ENCODE measurements at regions not wholly inside any gene's neighbourhood (a gene's known extent, or its start where the extent isn't known, plus 50 kb on each side); places are given as distances from the start of the nearest gene placed in this dataset.

GRCh38 chr3:154548341-154548740, 118.4 kb upstream of the GPR149 start:
- DNase-seq (no peak), ATAC-seq (no peak)
- H3K4me1 ChIP-seq, result no peaks in the 10 kb centered on the region
- H3K4me3 ChIP-seq, result no peak overlapping the region
- no peak overlapping the region for H3K27ac ChIP-seq
- no peaks in the 10 kb centered on the region for H3K27me3 ChIP-seq
- no peaks in the 10 kb centered on the region for H3K9me3 ChIP-seq
- in situ Hi-C loops (cut with MboI; ENCODE audit: low sequenced_read_pairs in 4 of 4), result no loop called here
- TF ChIP-seq POLR2A (IDR thresholded peaks at IDR 0.05) (no peak), CTCF (IDR thresholded peaks at IDR 0.05 in 4 of 5, conservative IDR thresholded peaks at IDR 0.05 in 1 of 5) (no peak)
- H3K36me3 ChIP-seq, result no peaks in the 10 kb centered on the region
- intact Hi-C loops (cut with DNase I; ENCODE audit: low total_unique reads), result no loop called here

- Histone ChIP-seq H3K27me3 (no peaks in the 10 kb centered on the region), H3K36me3 (no peaks in the 10 kb centered on the region), H3K4me3 (no peak overlapping the region), H3K4me1 (no peaks in the 10 kb centered on the region), H3K27ac (no peak overlapping the region), H3K9me3 (no peaks in the 10 kb centered on the region)
- intact Hi-C loops (cut with DNase I; ENCODE audit: low total_unique reads), result no loop called here
- in situ Hi-C loops (cut with MboI; ENCODE audit: low sequenced_read_pairs in 4 of 4), result no loop called here
- no peak for TF ChIP-seq CTCF (IDR thresholded peaks at IDR 0.05 in 4 of 5, conservative IDR thresholded peaks at IDR 0.05 in 1 of 5)
- TF ChIP-seq POLR2A (IDR thresholded peaks at IDR 0.05), result no peak
- ATAC-seq (no peak), DNase-seq (no peak)
These were observed 112.8 kb upstream of the GPR149 start for GRCh38 chr3:154542837-154543236.

GRCh38 chr3:154540950-154541604, 111.1 kb upstream of the GPR149 start:
- TF ChIP-seq CTCF (IDR thresholded peaks at IDR 0.05 in 4 of 5, conservative IDR thresholded peaks at IDR 0.05 in 1 of 5) (no peak), POLR2A (IDR thresholded peaks at IDR 0.05) (no peak)
- in situ Hi-C loops (cut with MboI; ENCODE audit: low sequenced_read_pairs in 4 of 4) (no loop called here), intact Hi-C loops (cut with DNase I; ENCODE audit: low total_unique reads) (no loop called here)
- H3K27ac ChIP-seq, result no peak overlapping the region
- no peaks in the 10 kb centered on the region for H3K36me3 ChIP-seq
- DNase-seq (no peak), ATAC-seq (no peak)
- no peaks in the 10 kb centered on the region for H3K4me1 ChIP-seq
- no peaks in the 10 kb centered on the region for H3K27me3 ChIP-seq
- H3K4me3 ChIP-seq, result no peak overlapping the region
- H3K9me3 ChIP-seq, result no peaks in the 10 kb centered on the region

- DNase-seq (no peak), ATAC-seq (no peak)
- no peaks in the 10 kb centered on the region for H3K36me3 ChIP-seq
- intact Hi-C loops (cut with DNase I; ENCODE audit: low total_unique reads) (no loop called here), in situ Hi-C loops (cut with MboI; ENCODE audit: low sequenced_read_pairs in 4 of 4) (no loop called here)
- H3K27me3 ChIP-seq, result no peaks in the 10 kb centered on the region
- no peak overlapping the region for H3K27ac ChIP-seq
- H3K4me1 ChIP-seq, result no peaks in the 10 kb centered on the region
- no peak overlapping the region for H3K4me3 ChIP-seq
- TF ChIP-seq POLR2A (IDR thresholded peaks at IDR 0.05), result no peak
- no peak for TF ChIP-seq CTCF (IDR thresholded peaks at IDR 0.05 in 4 of 5, conservative IDR thresholded peaks at IDR 0.05 in 1 of 5)
- H3K9me3 ChIP-seq, result no peaks in the 10 kb centered on the region
These were observed 108.8 kb upstream of the GPR149 start for GRCh38 chr3:154538566-154539360.
